Fibroblast of lung (primary cell): ENCODE measurements at regions not wholly inside any gene's neighbourhood (a gene's known extent, or its start where the extent isn't known, plus 50 kb on each side); places are given as distances from the start of the nearest gene placed in this dataset.
A peak's percentile ranks its signal among the peaks of the same experiment; 100 is the strongest.

Source experiments
- EZH2 ChIP-seq: IDR thresholded peaks from 2 replicates; pipeline ENCODE4 v1.5.1; 2012; ENCODE audit warnings: low read length, control low read depth, mild to moderate bottlenecking; ENCODE audit errors: missing control alignments
- TF ChIP-seq, protein P1 (sequence below), 2 donors: IDR thresholded peaks in 1 of 2; conservative IDR thresholded peaks in 1 of 2; 1 replicate in 1 of 2; 2 replicates in 1 of 2; pipeline ENCODE4 v1.5.1; 2011 to 2012; ENCODE audit warnings: low read length in 2 of 2, control low read depth in 1 of 2, inconsistent platforms in 1 of 2, low read depth in 1 of 2, mild to moderate bottlenecking in 1 of 2

GRCh38 chr13:53206455-53206854 is 177.8 kb downstream of the OLFM4 start:
- TF ChIP-seq, protein P1, sequence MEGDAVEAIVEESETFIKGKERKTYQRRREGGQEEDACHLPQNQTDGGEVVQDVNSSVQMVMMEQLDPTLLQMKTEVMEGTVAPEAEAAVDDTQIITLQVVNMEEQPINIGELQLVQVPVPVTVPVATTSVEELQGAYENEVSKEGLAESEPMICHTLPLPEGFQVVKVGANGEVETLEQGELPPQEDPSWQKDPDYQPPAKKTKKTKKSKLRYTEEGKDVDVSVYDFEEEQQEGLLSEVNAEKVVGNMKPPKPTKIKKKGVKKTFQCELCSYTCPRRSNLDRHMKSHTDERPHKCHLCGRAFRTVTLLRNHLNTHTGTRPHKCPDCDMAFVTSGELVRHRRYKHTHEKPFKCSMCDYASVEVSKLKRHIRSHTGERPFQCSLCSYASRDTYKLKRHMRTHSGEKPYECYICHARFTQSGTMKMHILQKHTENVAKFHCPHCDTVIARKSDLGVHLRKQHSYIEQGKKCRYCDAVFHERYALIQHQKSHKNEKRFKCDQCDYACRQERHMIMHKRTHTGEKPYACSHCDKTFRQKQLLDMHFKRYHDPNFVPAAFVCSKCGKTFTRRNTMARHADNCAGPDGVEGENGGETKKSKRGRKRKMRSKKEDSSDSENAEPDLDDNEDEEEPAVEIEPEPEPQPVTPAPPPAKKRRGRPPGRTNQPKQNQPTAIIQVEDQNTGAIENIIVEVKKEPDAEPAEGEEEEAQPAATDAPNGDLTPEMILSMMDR (conservative IDR thresholded peaks at IDR 0.05 in 1 of 2, IDR thresholded peaks at IDR 0.05 in 1 of 2; ENCODE audit: low read depth in 1 of 2, low read length in 2 of 2): peak in 1 of 2 donors; percentile 22
- TF ChIP-seq EZH2: no peak
